HG03066 (cell line): ENCODE measurements at regions not wholly inside any gene's neighbourhood (a gene's known extent, or its start where the extent isn't known, plus 50 kb on each side); places are given as distances from the start of the nearest gene placed in this dataset.
"Not testable (repeated sequence)": the region's sequence is repeated elsewhere in the genome, so short reads cannot be mapped to it uniquely, and the experiment has no call there.

Experiments
- ATAC-seq: cut with Tn5 transposase; IDR thresholded peaks from one replicate; pipeline ENCODE4 v1.9.1; 2021; ENCODE audit warnings: low read depth; ENCODE audit not compliant: unreplicated experiment

DNA sequence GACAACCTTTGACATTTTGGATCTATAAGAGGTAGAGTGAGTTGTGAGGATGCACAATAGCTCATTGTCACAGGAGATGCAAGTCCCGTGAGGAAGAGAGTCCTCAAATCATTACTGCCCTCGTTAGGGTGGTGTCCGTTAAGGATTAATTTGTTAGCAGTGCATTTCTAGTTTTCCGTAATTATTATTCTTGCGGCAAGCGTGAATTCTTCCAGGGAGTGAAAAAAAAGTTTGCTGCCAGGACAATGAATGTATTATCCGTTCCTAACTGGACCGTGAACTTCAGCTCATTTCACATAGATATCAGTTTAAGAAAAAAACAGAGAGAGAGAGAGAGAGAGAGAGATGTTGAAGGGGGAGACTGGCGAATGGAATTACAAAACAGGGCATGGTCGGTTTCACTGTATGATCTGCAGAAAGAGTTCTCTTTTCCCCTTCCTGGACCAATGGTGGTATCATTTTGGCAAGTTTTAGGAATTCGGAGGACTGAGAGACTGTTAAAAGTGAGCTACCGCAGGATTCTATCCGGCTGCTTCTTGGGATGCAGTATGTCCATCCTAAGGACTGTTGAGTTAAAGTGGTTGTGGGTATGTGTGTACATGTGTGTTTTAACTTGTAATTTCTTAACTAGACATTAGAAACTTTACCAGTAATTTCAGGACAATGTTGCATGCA is 216.0 kb upstream of the NFIA start:
- no peak for ATAC-seq

DNA sequence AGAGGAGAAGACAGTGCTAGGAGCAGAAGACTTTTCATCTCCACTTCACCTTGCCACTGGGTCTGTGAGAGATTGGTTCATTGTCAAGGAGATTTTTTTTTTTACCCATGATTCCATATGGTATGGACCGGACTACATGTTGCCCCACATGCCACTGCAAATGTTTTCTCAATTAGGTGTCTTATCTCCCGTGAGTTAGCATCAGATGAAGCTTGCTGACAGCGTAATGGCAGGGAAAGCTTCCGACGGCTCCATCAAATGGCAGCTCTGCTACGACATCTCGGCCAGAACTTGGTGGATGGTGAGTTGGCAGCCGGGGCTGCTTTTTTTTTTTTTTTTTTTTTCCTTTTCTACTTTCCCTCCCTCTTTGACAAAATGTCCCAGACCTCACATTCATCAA is 217.2 kb upstream of the NFIA start:
- ATAC-seq, result no peak

DNA sequence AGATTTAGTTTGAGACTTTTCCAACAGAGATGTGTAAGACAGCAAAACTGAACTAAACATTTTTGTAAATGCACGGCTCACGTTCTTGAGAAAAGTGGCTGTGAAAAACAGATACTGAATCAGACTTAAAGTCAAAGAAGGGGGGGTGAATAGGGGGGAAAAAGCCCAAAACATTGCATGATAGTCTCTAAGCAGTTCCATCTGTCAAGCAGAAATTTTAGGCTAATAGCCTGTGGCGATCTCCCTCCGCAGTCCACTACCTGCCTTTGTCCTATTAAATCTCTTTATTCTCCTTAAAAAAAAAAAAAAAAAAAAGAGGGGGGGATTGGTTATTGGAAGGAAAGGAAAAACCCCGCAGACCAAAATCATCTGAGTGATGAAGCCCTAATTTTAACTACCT is 217.6 kb upstream of the NFIA start:
- ATAC-seq, result no peak

DNA sequence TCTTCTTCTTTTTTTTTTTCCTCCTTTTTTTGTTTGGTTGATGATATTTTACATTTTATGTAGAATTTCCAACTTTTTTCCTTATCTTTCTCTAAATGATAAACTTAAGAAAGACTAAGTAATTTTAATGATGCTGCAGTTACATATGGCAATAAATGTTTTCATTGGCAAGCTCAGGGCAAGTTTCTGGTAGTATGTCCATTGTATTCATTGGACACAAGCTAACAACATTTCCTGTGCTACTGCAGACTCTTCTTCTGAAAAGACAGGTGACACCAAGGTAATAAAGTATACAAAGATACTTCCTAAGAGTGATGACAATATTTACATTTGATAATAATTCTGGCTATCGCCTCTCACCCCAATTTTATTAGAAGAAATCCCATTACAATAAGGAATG is 219.2 kb upstream of the NFIA start:
- ATAC-seq, result no peak

DNA sequence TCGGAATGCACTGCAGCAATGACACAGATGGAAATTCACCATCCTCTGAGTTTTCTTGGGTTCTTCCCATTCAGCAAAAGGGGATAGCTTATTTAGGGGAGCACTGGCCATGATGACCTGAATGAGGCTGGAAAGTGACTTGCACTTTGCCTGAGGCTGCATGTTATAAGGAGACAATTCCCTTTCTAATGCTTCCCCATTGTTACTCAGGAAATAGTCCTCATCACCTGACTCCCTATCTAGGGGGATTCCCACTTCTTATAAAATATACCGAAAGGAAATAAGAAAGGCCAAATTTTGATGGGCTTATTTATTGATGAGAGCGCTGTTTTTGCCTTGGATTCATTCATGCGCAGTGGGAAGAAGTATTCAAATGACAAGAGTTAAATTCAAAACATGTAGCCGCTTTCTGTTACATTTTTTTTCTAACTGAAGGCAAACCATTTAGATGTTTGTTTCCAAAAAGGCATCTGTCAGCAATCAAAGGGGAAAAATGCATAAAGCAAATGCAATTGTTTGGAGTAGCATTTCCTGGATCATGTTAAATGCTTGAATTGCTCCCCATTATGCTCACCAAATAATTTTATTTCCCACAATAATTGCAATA is 220.3 kb upstream of the NFIA start:
- ATAC-seq, result no peak

DNA sequence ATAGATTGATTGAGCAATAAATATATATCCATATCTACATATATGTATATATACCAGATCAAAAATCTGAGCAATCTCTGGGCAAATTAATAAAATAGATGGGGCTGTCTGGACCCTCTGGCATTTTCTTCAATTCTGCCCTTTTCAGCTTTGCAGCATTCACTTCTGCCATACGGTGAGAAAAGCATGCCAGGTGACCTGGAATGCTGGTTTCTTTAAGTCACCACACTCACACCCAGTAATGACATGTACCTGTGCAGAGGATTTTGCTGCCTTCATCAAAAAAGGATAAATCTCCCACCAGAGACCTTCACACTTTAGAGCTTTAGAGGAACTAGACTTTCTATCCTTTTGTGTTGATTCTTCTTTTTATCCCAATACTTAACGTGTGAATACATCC is 223.2 kb upstream of the NFIA start:
- no peak for ATAC-seq

DNA sequence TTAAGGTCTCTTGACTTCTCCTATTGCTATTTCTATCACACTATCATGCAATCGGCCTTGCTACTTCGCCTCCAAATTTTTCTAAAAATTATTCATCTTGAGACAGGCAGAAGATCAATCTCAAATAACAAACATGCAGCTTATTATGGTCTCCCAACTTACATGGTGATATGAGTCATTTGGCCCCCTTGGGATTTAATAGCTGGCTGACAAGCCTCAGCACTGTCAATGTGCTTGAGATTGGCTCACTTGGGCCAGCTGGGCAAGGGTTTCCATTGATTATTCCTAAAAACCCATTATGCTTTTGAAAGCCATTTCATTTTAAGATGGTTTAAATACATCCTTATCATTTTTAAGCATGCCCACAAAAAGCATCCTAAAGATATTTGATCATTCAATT is 224.5 kb upstream of the NFIA start:
- no peak for ATAC-seq

DNA sequence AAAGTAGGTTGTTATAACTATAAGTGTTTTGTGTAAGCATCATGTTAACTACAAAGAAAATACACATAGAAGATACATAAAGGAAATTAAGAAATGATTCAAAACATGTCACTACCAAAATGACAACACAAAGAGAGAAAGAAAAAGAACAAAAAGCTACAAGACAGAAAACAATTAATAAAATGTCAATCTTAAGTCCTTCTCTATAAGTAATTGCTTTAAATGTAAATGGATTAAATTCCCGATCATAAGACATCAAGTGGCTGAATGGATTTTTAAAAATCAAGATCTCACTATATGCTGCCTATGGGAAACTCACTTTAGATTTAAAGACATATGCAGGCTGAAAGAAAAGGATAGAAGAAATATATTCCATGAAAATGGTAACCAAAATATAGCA is 232.3 kb upstream of the NFIA start:
- ATAC-seq, result no peak

DNA sequence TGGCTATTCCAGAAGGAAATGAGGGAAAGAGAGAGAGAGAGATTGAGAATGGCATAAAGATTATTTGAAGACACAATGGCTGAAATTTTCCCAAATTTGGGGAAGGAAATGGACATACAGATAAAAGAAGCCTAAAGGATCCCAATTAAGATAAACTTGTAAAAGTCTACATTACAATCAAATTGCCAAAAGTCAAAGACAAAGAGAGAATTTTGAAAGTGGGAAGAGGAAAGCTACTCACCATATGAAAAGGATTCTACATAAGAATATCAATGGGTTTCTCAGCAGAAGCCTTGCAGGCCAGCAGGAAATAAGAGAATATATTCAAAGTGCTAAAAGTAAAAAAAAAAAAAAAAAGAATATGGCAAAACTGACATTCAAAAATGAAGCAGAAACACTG is 233.0 kb upstream of the NFIA start:
- ATAC-seq, result no peak

DNA sequence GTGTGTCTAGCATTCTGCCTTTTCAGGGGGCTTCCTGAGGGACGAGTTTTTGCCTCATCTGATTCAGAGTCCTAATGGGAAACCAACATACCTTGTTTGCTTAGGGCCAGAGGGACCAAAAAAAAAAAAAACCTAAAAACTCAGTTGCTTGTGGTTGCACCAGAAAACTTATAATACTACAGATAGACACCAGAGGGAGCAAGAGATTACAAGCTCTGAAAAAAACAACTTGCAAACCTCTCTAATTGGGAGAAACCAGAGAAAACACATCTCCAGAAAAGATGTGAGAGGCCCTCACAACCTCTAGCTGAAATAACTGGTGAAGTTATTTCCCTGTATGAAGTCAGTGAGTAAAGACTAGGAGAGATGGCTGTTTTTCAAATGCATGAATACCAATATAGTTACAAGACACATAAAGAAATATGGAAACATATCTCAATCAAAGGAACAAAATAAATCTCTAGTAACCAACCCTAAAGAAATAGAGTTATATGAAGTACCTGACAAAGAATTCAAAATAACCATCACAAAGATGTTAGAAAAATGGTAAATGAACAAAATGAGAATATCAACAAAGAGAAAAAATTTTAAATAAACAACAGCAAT is 233.7 kb upstream of the NFIA start:
- ATAC-seq, result no peak

DNA sequence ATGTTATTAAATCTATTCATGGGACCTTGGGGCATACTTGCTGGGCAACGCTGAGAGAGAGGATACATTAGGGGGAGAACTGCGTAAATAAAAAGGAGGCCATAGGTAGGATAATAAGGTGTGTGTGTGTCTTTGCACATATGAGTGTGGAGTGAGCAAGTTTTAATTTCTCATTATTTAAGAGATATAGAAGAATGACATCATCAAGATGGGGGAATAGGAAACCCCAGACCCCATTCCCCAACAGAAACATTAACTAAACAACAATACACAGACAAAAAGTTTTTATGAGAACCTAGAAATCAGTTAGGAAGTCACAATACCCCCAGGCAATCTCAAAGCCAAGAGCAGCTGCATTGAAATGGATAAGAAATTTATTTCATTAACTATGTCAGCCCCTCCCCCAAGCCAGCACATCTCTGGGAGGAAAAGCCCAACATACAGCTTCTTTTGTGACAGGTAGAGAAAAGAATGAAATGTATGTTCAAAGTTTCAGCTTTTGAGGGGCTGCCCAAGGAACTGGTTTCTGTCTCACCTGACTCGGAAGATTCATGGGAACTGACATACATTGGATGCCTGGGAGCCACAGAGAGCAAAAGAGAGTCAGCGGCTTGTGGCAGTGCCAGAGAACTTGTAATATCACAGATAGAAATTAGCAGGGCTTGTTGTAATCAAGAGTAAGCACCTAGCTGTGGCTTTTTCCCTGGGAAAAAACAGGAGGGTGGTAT is 234.3 kb upstream of the NFIA start:
- no peak for ATAC-seq

DNA sequence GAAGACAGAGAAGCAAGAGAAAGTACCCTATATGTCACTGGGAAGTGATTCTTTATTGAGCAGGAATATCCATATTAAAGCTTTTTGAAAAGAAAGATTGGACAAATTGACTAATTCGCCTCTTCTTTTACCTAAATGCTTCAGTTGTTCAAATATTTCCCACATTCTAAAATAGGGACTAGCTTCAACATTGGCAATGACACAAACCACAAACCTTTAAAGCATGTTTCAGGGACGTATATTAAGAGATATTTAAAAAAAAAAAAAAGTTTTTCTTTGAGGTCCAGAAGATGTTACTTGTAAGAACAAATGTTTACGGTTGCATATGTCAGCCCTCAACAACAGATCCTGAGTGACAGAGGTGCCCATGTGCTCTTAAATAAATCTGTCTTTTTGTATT is 235.0 kb upstream of the NFIA start:
- no peak for ATAC-seq

DNA sequence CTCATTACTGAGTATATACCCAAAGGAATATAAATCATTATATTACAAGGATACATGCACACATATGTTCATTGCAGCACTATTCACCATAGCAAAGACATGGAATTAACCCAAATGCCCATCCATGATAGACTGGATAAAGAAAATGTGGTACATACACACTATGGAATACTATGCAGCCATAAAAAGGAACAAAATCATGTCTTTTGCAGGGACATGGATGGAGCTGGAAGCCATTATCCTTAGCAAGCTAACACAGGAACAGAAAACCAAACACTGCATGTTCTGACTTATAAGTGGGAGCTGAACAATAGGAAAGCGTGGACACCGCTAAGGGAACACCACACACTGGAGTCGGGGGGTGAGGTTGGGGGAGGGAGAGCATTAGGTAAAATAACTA is 236.7 kb upstream of the NFIA start:
- ATAC-seq, result not testable (repeated sequence)

DNA sequence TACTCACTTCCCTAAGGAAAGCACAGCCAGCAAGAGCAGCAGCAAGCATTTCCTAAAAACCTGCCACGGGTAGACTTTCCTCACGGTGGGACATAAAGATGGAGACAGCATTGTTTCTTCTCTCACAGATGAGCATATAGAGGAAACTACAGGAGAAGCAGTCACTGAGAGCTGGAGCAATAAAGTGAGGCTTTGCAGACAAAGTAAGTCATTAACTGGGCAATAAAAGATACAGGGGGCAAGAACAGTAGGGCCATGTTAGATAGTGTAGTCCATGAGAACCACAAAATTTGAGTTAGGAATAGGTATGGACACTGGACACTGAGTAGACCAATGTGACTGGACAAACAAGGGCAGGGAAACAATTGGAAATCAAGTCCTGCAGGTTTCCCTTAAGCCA is 240.1 kb upstream of the NFIA start:
- ATAC-seq, result no peak

DNA sequence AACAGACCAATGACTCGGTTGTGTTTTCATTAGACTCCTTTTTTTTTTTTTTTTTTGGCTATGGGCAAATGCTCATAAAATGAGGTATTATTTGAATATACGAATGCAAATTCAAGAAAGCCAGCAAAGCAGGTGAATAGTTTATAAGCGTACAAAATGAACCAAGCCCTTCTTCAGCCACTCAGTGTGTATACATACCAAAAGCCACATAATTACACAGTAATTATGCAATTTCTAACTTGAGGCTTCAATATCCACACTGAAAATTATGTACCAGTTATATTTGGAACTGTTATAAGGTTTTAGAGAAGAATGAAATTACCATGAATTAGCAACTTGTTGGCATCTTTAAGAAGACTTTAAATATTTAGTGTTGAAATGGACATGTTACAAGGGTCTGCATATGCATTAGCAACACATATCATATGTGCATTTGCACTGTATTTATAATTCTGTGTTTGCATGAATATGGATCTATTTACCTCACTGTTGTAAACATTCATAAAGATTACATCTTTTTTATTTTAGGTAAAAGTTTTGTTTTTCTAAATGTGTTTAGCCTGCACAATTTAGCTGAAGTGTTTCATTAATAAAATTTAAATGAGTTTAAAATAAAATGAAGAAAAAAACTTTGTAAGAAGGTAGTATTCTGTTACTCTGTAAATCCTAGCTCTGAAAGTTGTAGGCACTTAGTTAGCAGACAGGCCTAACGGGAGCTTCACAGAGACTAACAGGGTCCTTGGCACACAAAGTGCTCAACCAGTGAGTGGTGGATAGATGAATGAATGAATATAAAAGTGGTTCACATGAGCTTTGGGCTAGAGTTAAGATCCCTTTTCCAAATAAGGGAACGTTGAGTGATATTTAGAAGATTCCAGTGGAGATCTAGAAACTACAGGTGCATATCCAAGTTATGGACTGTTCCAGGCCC is 241.0 kb upstream of the NFIA start:
- ATAC-seq, result no peak

DNA sequence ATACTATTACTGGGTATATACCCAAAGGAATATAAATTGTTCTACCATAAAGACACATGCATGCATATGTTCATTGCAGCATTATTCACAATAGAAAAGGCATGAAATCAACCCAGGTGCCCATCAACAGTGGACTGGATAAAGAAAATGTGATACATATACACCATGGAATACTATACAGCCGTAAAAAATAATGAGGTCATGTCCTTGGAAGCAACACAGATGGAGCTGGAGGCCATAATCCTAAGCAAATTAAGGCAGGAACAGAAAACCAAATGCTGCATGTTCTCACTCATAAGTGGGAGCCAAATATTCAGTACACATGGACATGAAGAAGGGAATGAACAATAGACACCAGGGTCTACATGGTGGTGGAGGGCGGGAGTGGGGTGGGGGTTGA is 241.9 kb upstream of the NFIA start:
- not testable (repeated sequence) for ATAC-seq

DNA sequence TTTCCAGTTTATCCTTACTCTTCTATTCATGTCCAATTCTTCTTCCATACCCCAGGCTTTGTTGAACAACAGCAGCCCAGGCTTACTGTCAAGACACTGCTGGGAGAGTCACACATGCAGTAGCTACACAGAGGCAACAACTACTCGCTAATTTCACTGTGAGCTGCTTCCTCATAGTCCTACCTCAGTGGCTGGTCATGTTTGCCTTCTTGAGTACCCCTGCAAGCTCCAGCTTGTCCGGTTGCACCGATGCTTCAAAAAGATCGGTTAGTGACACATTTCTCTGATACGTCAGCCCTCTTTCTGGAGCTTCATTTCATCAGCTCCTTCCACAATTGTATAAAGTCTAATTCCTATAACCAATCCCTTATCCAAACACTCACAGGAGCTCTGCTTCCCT is 246.7 kb upstream of the NFIA start:
- ATAC-seq, result no peak

DNA sequence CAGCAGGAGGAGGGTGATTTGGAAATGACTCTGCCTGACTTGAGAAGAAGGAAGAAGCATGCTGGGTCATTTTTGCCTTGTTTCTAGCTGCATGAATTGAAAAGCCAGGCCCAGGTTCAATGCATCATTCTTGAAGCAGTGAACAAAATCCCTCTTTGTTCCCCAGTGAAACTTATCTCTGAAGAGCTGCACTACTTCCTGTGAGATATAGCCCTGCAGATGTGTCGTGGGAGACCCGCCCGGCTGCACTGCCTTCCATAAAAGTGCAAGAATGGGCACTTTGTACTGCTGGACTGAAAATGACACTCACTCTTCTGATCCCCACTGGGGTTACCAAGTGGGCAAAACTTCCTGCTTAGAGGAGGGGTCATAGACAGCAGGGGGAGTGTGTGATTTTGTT is 249.2 kb upstream of the NFIA start:
- ATAC-seq, result no peak

DNA sequence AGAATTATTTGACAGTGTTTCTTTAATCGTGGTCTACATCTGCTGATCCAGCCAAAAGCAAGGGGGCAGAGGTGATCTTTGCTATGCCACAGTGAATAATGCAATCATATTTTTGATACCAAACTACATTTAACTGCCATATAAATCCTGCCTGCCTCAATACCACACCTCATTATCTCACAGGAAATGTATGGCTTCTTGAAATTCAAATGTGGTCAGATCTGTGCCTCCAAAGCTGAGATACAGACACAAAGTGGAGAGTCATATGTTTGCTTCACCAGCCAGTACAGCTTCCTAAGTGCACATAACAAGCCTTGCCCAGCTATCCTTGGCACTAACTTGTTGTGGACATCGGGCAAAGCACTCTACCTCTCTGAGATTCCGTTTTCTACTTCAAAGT is 250.0 kb upstream of the NFIA start:
- no peak for ATAC-seq

DNA sequence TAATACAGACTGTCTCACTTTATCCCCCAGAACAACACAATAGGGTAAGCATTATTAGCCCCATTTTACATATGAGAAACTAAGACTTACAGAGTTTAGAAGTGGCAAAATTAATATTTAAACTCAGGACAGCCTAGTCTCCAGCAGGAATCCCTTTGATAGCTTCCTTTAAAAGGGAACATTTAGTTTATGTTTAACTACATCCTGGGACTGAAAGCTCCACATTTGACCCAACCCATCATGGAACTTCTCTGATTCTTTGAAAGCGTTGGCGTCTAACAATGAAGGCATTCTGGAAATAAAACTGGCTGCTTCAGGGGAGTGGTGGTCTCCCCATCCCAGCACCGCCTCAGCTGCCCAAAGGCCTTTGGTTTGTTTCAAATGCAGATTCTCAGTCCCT is 250.6 kb upstream of the NFIA start:
- ATAC-seq, result no peak

DNA sequence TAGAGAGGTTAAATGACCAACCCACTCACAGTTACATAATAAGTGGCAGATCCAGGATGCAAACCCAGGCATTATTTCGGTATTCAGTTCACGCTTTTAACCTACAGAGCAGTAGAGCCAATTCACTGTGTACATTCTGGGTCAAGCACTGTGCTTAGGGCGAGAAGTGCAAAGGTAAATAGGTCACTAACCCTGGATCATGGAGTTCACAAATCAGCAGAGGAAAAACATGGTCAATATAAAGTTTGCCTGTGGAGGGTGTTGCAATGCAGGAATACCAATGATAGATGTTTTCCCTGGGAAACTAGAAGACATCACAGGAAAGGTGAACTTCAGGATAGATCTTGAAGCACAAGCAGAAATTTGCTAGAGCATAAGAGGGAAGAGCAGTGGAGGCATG is 253.4 kb upstream of the NFIA start:
- ATAC-seq, result no peak
